HEK293 (cell line): ENCODE measurements at regions not wholly inside any gene's neighbourhood (a gene's known extent, or its start where the extent isn't known, plus 50 kb on each side); places are given as distances from the start of the nearest gene placed in this dataset.

Experiments used
- CTCF ChIA-PET: fragments of 350-600 bp; formaldehyde crosslinking; extraction: SDS; loops from one replicate; lab custom pipeline; 2021; ENCODE audit warnings: antibody characterized with exemption; lab: Yijun Ruan, JAX
- POLR2A ChIA-PET: fragments of 300-600 bp; formaldehyde crosslinking; extraction: SDS; loops from one replicate; lab custom pipeline; 2020; ENCODE audit warnings: antibody characterized with exemption, inconsistent platforms; lab: Yijun Ruan, JAX
- H3K27ac ChIP-seq: fragments of 200-500 bp; sonication (Bioruptor generic); 2 replicates; pipeline ENCODE4 v1.5.1; 2014; ENCODE audit warnings: low read depth, low read length, control low read depth, inconsistent platforms; ENCODE audit errors: extremely low read depth
- H3K36me3 ChIP-seq, 2 experiments: fragments of 200-500 bp in 1 of 2; sonication (Bioruptor generic) in 1 of 2; 1 replicate in 1 of 2; 2 replicates in 1 of 2; pipeline ENCODE4 v1.5.1; 2014 to 2017; ENCODE audit warnings: inconsistent platforms in 2 of 2, low read length in 2 of 2; ENCODE audit not compliant: control insufficient read depth in 2 of 2, insufficient read depth in 1 of 2
- H3K4me1 ChIP-seq: fragments of 200-500 bp; sonication (Bioruptor generic); 2 replicates; pipeline ENCODE4 v1.5.1; 2014; ENCODE audit warnings: mild to moderate bottlenecking, low read length, inconsistent platforms; ENCODE audit not compliant: control insufficient read depth, insufficient read depth
- H3K4me3 ChIP-seq: 2 replicates; pipeline ENCODE4 v1.5.1; 2011; ENCODE audit warnings: low read depth, mild to moderate bottlenecking, control low read depth, low read length, moderate library complexity
- H3K9me3 ChIP-seq: fragments of 200-500 bp; sonication (Bioruptor generic); 2 replicates; pipeline ENCODE4 v1.5.1; 2014; ENCODE audit warnings: low read depth, low read length, inconsistent platforms; ENCODE audit not compliant: control insufficient read depth, insufficient read depth
- SETDB1 ChIP-seq: IDR thresholded peaks from one replicate; pipeline ENCODE4 v1.6.1; 2017; ENCODE audit warnings: mild to moderate bottlenecking, low read length, moderate library complexity, mixed read lengths; ENCODE audit not compliant: insufficient read length
- ZBTB8A ChIP-seq: fragments of 450-650 bp; formaldehyde crosslinking; IDR thresholded peaks from 2 replicates; pipeline ENCODE4 v1.5.1; 2016; ENCODE audit warnings: missing biosample characterization, missing genetic modification characterization
- ZFP41 ChIP-seq: fragments of 450-650 bp; formaldehyde crosslinking; IDR thresholded peaks from 2 replicates; pipeline ENCODE4 v1.5.1; 2016; ENCODE audit warnings: missing biosample characterization, missing genetic modification characterization, borderline replicate concordance
- ZIC2 ChIP-seq: fragments of 450-650 bp; formaldehyde crosslinking; IDR thresholded peaks from 2 replicates; pipeline ENCODE4 v1.5.1; 2016; ENCODE audit warnings: missing biosample characterization, missing genetic modification characterization
- ZNF121 ChIP-seq: fragments of 450-650 bp; formaldehyde crosslinking; IDR thresholded peaks from 2 replicates; pipeline ENCODE4 v1.5.1; 2016; ENCODE audit warnings: missing biosample characterization, missing genetic modification characterization
- ZNF132 ChIP-seq: fragments of 450-650 bp; formaldehyde crosslinking; IDR thresholded peaks from 2 replicates; pipeline ENCODE4 v1.5.1; 2017; ENCODE audit warnings: missing biosample characterization, missing genetic modification characterization, borderline replicate concordance
- ZNF155 ChIP-seq: fragments of 450-650 bp; formaldehyde crosslinking; IDR thresholded peaks from 2 replicates; pipeline ENCODE4 v1.5.1; 2016; ENCODE audit warnings: missing biosample characterization, missing genetic modification characterization
- ZNF184 ChIP-seq: fragments of 450-650 bp; IDR thresholded peaks from 2 replicates; pipeline ENCODE4 v1.5.1; 2018; ENCODE audit warnings: missing biosample characterization, mild to moderate bottlenecking, missing genetic modification characterization
- ZNF23 ChIP-seq: fragments of 450-650 bp; formaldehyde crosslinking; IDR thresholded peaks from 2 replicates; pipeline ENCODE4 v1.5.1; 2016; ENCODE audit warnings: missing biosample characterization, missing genetic modification characterization, borderline replicate concordance
- ZNF248 ChIP-seq: fragments of 450-650 bp; formaldehyde crosslinking; IDR thresholded peaks from 2 replicates; pipeline ENCODE4 v1.5.1; 2017; ENCODE audit warnings: missing biosample characterization, missing genetic modification characterization
- ZNF433 ChIP-seq: fragments of 450-650 bp; formaldehyde crosslinking; IDR thresholded peaks from 2 replicates; pipeline ENCODE4 v1.5.1; 2016; ENCODE audit warnings: missing biosample characterization, missing genetic modification characterization, low read depth
- ZNF501 ChIP-seq: fragments of 450-650 bp; formaldehyde crosslinking; IDR thresholded peaks from 2 replicates; pipeline ENCODE4 v1.5.1; 2016; ENCODE audit warnings: missing biosample characterization, missing genetic modification characterization
- ZNF610 ChIP-seq: fragments of 450-650 bp; formaldehyde crosslinking; IDR thresholded peaks from 2 replicates; pipeline ENCODE4 v1.5.1; 2016; ENCODE audit warnings: missing biosample characterization, missing genetic modification characterization, borderline replicate concordance
- ZNF624 ChIP-seq: fragments of 450-650 bp; formaldehyde crosslinking; IDR thresholded peaks from 2 replicates; pipeline ENCODE4 v1.5.1; 2017; ENCODE audit warnings: missing biosample characterization, missing genetic modification characterization
- ZNF664 ChIP-seq: fragments of 450-650 bp; formaldehyde crosslinking; IDR thresholded peaks from 2 replicates; pipeline ENCODE4 v1.5.1; 2016; ENCODE audit warnings: missing biosample characterization, missing genetic modification characterization
- ZNF707 ChIP-seq: fragments of 450-650 bp; formaldehyde crosslinking; IDR thresholded peaks from 2 replicates; pipeline ENCODE4 v1.5.1; 2016; ENCODE audit warnings: missing biosample characterization, missing genetic modification characterization
- ZNF830 ChIP-seq: fragments of 450-650 bp; IDR thresholded peaks from 2 replicates; pipeline ENCODE4 v1.5.0; 2018; ENCODE audit warnings: missing biosample characterization, missing genetic modification characterization, low read depth, mild to moderate bottlenecking, moderate library complexity
- ZNF837 ChIP-seq: fragments of 450-650 bp; formaldehyde crosslinking; IDR thresholded peaks from 2 replicates; pipeline ENCODE4 v1.5.1; 2016; ENCODE audit warnings: missing biosample characterization, missing genetic modification characterization
- TF ChIP-seq, protein P1 (sequence below): fragments of 450-650 bp; formaldehyde crosslinking; IDR thresholded peaks from 2 replicates; pipeline ENCODE4 v1.5.1; 2017; ENCODE audit warnings: missing biosample characterization, missing genetic modification characterization
- TF ChIP-seq, protein P2 (sequence below): fragments of 450-650 bp; formaldehyde crosslinking; optimal IDR thresholded peaks from 2 replicates; pipeline ENCODE3; 2016; ENCODE audit warnings: missing biosample characterization, mild to moderate bottlenecking, missing genetic modification characterization
- TF ChIP-seq, protein P3 (sequence below): fragments of 450-650 bp; formaldehyde crosslinking; IDR thresholded peaks from 2 replicates; pipeline ENCODE4 v1.5.1; 2016; ENCODE audit warnings: missing biosample characterization, missing genetic modification characterization
- TF ChIP-seq, protein P4 (sequence below): fragments of 450-650 bp; formaldehyde crosslinking; IDR thresholded peaks from 2 replicates; pipeline ENCODE4 v1.5.1; 2016; ENCODE audit warnings: missing biosample characterization, missing genetic modification characterization

DNA sequence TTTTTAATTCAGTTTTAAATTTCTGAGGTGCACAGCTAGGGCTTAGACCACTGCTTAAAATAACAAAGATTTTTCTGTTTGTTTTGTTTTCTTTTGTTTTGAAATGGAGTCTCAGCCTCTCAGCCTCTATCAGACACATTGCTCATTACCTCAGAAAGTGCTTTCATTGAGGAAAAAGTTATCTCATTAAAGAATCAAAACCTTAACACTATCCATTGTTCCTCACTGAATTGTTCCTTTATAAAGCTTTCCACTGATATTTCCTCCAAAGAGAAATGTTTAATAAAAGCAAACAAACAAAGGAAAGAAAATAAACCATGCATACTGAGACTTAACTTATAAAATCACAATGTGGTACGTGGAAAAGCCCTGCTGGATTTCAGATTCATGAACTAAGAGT lies 63.8 kb downstream of the SIPA1L2 start:
- CTCF ChIA-PET, result interaction anchor here (0.6 to 1.3 kb wide), 3 partner anchors 16 to 61 kb away, joined by 3 read pairs; no protein-coding TSS in a partner anchor
- H3K4me1 ChIP-seq, result peaks cover 66% of the 10 kb centered on the region
- no peaks in the 10 kb centered on the region for H3K36me3 ChIP-seq
- no peak overlapping the region for H3K4me3 ChIP-seq
- POLR2A ChIA-PET, result no interaction called here
- no peak for TF ChIP-seq ZIC2 (tag by site-specific recombination)
- TF ChIP-seq, protein P1, sequence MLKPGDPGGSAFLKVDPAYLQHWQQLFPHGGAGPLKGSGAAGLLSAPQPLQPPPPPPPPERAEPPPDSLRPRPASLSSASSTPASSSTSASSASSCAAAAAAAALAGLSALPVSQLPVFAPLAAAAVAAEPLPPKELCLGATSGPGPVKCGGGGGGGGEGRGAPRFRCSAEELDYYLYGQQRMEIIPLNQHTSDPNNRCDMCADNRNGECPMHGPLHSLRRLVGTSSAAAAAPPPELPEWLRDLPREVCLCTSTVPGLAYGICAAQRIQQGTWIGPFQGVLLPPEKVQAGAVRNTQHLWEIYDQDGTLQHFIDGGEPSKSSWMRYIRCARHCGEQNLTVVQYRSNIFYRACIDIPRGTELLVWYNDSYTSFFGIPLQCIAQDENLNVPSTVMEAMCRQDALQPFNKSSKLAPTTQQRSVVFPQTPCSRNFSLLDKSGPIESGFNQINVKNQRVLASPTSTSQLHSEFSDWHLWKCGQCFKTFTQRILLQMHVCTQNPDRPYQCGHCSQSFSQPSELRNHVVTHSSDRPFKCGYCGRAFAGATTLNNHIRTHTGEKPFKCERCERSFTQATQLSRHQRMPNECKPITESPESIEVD (tag by site-specific recombination), result peak; percentile 30; the same call in 1 of the 2 replicates
- peak; percentile 54 for TF ChIP-seq ZNF664
- TF ChIP-seq, all 188 proteins: peak for 2
- Histone ChIP-seq H3K27ac (no peak overlapping the region), H3K9me3 (no peaks in the 10 kb centered on the region)

DNA sequence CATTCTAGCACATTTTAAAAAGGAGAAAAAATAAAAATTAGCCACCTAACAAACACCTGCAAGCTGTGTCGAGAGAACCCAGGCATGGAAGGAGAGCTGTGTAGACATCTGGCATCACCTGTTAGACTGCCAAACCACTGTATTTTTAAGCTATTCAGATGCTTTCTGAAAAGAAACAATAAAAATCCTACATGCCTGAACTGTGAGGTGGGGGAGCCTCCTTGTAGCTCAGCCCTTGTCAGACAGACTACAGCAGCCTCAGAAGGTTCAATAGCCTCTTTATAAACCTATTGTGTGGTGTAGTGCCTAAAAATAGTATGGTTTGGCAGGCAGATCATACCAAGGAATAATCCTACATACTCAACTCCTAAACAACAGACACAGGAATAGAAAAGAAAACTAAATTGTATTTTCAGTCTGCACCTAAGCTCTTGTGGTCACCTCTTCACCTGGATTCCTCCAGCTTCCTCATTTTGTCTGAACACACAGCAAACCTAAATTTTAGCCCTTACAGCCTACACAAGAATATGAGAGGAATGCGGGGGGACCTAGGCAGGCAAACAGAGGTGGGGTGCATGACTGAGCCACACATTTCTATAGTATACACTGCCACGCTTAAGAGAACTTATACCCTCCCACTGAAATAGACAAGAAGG lies 67.0 kb downstream of the SIPA1L2 start:
- ChIA-PET POLR2A (interaction anchor here (0.6 to 0.8 kb wide), 2 partner anchors 36 to 546 kb away, joined by 3 read pairs; no protein-coding TSS in a partner anchor), CTCF (no interaction called here)
- Histone ChIP-seq H3K9me3 (no peaks in the 10 kb centered on the region), H3K36me3 (no peaks in the 10 kb centered on the region), H3K27ac (no peak overlapping the region; the same call in 1 of the 2 replicates), H3K4me1 (peaks cover 56% of the 10 kb centered on the region), H3K4me3 (no peak overlapping the region)
- TF ChIP-seq, protein P2, sequence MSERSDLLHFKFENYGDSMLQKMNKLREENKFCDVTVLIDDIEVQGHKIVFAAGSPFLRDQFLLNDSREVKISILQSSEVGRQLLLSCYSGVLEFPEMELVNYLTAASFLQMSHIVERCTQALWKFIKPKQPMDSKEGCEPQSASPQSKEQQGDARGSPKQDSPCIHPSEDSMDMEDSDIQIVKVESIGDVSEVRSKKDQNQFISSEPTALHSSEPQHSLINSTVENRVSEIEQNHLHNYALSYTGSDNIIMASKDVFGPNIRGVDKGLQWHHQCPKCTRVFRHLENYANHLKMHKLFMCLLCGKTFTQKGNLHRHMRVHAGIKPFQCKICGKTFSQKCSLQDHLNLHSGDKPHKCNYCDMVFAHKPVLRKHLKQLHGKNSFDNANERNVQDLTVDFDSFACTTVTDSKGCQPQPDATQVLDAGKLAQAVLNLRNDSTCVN (tag by site-specific recombination), result no peak
- TF ChIP-seq ZBTB8A (tag by site-specific recombination) (no peak), ZNF610 (tag by site-specific recombination) (no peak), ZFP41 (no peak), ZNF23 (tag by site-specific recombination) (no peak), ZNF830 (tag by site-specific recombination) (no peak)
- TF ChIP-seq, protein P3, sequence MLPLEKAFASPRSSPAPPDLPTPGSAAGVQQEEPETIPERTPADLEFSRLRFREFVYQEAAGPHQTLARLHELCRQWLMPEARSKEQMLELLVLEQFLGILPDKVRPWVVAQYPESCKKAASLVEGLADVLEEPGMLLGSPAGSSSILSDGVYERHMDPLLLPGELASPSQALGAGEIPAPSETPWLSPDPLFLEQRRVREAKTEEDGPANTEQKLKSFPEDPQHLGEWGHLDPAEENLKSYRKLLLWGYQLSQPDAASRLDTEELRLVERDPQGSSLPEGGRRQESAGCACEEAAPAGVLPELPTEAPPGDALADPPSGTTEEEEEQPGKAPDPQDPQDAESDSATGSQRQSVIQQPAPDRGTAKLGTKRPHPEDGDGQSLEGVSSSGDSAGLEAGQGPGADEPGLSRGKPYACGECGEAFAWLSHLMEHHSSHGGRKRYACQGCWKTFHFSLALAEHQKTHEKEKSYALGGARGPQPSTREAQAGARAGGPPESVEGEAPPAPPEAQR, result no peak

DNA sequence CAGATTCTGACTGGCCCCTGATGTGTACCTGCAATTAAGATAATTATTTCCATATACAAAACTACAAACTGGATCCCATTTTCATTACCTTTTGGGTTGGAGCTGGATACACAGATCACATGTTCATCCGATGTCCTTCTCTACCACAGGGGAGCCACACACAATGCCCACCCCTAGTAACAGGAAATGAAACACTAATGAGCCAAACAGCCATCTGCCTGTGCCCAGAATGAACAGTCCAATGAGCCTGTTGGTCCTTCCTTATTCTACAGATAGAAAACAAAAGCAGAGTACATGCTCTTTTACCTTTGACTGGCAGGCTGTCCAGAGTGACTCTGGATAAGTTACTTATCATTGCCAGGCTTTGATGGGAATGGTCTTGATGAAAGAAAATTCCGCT lies 68.6 kb downstream of the SIPA1L2 start:
- ChIA-PET CTCF (no interaction called here), POLR2A (no interaction called here)
- Histone ChIP-seq H3K27ac (no peak overlapping the region), H3K4me1 (peaks cover 61% of the 10 kb centered on the region), H3K9me3 (no peaks in the 10 kb centered on the region), H3K4me3 (no peak overlapping the region), H3K36me3 (no peaks in the 10 kb centered on the region)
- TF ChIP-seq SETDB1, result no peak
- no peak for TF ChIP-seq ZNF707 (tag by site-specific recombination)
- TF ChIP-seq ZNF248 (tag by site-specific recombination), result no peak
- no peak for TF ChIP-seq ZNF121 (tag by site-specific recombination)
- TF ChIP-seq ZNF23 (tag by site-specific recombination), result no peak
- no peak for TF ChIP-seq ZNF501 (tag by site-specific recombination)
- TF ChIP-seq ZNF132, result no peak
- no peak for TF ChIP-seq ZNF155
- no peak for TF ChIP-seq ZNF837 (tag by site-specific recombination)
- no peak for TF ChIP-seq ZNF184 (tag by site-specific recombination)
- TF ChIP-seq ZNF624 (tag by site-specific recombination), result no peak
- TF ChIP-seq ZNF433, result no peak
- TF ChIP-seq, protein P4, sequence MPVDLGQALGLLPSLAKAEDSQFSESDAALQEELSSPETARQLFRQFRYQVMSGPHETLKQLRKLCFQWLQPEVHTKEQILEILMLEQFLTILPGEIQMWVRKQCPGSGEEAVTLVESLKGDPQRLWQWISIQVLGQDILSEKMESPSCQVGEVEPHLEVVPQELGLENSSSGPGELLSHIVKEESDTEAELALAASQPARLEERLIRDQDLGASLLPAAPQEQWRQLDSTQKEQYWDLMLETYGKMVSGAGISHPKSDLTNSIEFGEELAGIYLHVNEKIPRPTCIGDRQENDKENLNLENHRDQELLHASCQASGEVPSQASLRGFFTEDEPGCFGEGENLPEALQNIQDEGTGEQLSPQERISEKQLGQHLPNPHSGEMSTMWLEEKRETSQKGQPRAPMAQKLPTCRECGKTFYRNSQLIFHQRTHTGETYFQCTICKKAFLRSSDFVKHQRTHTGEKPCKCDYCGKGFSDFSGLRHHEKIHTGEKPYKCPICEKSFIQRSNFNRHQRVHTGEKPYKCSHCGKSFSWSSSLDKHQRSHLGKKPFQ (tag by site-specific recombination), result no peak
